HG03565 (cell line): ENCODE measurements at regions not wholly inside any gene's neighbourhood (a gene's known extent, or its start where the extent isn't known, plus 50 kb on each side); places are given as distances from the start of the nearest gene placed in this dataset.
"Not testable (repeated sequence)": the region's sequence is repeated elsewhere in the genome, so short reads cannot be mapped to it uniquely, and the experiment has no call there.

Experiments
- ATAC-seq: cut with Tn5 transposase; IDR thresholded peaks from one replicate; pipeline ENCODE4 v1.9.1; 2021; ENCODE audit warnings: mild to moderate bottlenecking, moderate library complexity; ENCODE audit not compliant: unreplicated experiment

- no peak for ATAC-seq
These were observed 1958.9 kb upstream of the TENM3 start for GRCh38 chr4:180284267-180284666.

DNA sequence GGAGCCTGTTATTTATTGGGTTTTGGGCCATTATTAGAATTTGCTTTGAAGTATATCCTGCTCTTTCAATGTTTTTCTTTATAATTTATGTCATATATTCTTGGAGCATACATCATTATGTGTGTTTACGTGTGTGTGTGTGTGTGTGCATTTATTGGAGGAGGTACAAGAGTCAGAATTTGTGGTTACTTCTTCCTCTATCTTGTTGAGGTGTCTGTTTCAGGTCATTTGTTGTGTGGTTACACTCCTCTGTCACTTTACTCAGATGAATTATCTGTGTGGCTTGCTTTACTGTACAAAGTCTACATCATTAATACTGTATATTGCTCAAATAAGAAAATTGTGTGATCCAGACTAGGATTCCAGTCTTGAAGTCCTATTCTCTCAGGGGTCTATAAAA lies 1957.4 kb upstream of the TENM3 start:
- ATAC-seq, result no peak

DNA sequence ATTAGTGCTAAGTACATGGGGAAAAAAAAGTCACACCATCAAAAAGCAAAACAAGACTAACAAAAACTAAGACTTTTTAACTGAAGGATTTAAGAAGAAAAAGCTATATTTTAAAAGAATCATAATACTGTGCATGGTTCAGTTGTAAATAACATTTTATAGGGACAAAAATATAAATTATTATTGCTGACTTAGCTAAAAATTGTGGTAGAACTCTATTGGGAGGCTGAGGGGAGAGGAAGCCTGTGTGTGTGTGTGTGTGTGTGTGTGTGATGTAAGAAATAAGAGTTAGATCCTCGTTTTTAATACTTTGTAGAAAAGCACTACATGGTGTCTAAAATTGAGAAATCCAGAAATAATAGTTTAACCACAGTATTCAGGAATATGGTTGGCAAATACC lies 1950.9 kb upstream of the TENM3 start:
- no peak for ATAC-seq

DNA sequence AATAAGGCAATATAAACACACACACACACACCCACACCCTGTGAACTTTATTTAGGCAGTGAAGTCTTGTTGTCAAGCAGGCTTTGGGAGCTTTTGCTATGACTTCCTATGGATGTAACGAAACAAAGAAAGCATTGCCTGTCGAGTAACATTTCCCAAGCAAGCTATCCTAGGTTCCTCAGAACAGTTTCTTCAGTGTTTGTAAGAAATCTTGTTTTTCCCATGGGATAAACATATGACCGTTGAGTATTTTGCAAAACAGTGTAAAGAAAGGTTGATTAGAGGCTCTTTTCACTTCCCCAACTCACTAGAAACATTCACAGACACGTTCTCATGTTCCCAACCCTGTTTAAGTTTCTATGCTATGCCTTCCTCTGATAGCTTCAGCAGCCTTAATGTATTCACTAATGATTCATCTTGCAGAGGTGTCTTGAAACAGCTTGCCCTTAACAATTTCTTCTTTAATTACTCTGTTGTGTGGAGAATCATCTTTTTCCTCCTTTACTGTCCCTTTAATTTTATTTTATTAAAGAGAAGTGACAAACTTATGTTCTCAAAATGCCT lies 1947.1 kb upstream of the TENM3 start:
- no peak for ATAC-seq

DNA sequence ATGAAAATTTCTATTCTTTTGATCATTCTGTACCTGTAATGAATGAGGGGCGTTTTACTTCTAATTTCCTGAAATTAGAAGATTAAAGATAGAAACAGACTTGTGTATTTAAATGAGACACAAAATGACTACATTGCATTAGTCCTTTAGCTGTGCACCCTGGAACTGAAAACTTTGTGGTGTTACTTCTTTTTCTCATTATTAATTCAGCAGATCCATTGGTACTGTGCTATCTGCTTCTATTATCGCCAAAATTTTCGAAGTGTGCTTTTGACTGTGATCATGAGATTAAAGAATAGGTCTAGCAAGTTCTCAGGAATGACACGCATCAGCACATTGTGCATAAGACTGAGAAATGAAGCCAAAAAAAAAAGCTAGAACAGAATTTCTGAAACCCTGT lies 1938.9 kb upstream of the TENM3 start:
- ATAC-seq, result no peak

DNA sequence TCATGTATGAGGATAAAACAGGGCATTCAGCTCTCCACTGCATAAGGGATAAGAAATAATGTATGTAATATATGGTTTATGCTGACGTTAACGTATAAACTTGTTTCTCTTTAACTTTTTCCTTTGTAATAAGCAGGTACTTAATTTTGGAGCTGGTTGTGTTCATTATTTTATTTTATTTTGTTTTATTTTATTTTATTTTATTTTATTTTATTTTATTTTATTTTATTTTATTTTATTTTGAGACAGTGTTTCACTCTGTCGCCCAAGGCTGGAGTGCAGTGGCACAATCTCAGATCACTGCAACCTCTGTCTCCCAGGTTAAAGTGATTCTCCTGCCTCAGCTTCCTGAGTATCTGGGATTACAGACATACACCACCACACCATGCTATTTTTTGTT lies 1932.6 kb upstream of the TENM3 start:
- no peak for ATAC-seq

DNA sequence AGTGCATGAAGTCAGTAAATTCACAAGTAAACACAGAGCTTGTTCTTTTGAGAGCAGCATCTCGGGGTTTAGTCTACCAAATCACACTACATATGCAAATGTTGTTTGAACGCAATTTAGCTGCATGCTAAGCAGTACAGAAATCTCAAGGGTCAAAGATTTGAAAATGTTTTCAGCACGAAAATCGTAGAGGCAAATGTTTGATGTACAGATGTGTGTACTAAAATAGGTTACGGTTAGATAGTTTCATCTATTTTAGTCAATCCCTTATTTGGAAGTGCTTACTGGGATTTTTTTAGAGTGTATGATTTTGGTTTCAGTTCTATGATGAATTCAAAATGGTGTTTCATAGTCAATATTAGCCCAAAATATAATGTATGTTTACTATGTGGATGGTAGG lies 1928.2 kb upstream of the TENM3 start:
- ATAC-seq, result peak; percentile 41

GRCh38 chr4:180330521-180330920 lies 1912.7 kb upstream of the TENM3 start:
- no peak for ATAC-seq

DNA sequence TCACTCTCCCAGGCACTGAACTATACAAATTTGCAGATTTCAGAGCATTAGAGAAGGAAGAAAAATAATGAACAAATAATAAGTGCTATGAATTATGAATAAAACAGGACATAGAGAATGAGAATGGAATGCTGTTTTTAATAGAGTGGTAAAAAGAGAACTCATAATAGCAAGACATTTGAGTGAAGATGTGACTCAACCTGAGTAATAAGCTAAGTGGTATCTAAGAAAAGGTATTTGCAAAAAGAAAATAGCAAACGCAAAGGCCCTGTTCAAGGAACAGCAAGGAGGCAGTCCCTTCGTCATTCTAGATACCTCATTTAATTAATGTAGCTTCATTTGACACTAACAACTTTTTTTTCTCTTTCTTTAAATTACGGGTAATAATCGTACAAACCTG lies 1910.0 kb upstream of the TENM3 start:
- no peak for ATAC-seq

DNA sequence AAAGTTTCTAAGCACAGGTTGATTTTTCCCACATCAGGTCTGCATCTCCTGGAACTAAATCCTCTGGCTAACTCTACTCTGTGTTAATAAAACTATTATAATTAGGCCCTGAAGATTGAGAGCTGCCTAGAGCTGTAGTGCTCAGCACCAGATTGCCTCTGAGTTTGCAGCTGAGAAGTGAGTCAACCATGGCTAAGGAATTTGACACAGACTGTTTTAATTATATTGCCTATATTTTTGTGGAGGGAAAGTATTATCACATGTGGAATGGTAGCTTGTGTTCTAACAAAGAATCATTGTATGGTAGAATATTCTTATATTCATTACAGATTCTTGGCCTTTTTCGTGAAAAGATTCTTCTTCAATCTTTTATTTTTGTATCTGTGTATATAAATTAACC lies 1907.6 kb upstream of the TENM3 start:
- ATAC-seq, result no peak

DNA sequence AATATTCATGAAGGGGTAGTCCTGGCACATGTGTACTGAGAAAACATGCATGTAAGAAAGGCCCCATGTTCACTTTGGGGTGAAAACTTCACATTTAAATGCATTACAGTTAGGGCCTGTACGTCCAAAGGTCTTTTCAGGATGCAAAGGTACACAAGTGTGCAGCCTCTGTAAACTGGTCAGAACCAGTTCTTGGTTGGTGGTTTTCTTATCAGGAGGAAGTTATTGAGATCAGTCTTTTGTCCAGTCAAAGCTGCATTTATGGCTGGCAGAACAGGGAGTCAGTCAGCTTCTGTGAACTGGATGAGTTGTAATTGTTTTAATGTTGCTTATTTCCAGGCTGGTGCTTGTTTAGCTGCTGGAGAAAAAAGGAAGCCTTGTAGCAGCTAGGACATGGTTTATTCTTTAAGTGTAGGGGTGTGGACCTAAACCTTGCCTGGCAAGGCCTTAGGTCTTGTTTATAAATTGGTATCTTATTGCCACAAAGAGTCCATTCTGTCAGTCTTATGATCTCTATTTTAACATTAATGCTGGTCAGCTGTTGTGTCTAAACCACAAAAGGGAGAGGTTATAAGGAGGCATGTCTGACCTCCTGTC lies 1906.6 kb upstream of the TENM3 start:
- no peak for ATAC-seq

GRCh38 chr4:180341926-180342325 lies 1901.3 kb upstream of the TENM3 start:
- no peak for ATAC-seq

DNA sequence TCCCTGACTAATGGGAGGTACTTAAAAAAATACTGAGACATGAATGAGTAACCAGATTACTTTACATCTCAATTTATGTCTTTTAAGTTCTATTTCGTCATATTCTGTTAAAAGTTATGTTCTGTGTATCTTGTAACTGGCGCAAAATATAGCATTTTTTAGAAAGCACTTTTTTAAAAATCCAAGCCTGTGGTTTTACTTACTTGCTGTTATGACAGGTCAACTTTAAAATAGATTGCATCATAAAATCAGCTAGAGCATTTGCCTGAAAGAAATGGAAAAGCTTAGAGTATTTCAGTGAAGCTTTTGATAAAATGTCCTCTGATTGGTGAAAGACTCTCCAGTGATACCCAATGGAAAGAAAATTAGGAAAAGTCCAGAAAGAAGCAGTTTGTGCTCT lies 1892.3 kb upstream of the TENM3 start:
- no peak for ATAC-seq

DNA sequence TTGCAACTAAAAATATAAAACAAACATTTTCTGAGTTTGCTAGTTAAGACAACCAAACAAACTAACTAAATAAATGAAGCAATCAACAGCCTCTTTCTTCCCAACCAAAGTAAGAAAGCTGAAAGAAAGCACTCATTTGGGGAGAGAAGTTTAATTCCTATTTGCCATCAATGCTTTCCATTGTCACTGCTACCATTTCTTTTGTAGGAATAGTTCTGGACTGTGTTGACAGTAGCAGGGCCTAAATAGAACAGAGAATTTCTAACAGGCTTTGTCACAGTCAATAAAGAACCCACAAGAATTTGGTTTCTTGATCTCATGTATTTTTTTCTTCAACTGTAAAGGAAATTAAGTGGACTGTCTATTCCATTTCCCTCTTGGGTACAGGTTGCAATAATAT lies 1886.4 kb upstream of the TENM3 start:
- no peak for ATAC-seq

DNA sequence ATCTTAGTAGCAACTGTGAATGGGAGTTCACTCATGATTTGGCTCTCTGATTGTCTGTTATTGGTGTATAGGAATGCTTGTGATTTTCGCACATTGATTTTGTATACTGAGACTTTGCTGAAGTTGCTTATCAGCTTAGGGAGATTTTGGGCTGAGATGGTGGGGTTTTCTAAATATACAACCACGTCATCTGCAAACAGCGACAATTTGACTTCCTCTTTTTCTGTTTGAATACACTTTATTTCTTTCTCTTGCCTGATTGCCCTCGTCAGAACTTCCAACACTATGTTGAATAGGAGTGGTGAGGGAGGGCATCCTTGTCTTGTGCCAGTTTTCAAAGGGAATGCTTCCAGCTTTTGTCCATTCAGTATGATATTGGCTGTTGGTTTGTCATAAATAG lies 1883.1 kb upstream of the TENM3 start:
- ATAC-seq, result not testable (repeated sequence)

DNA sequence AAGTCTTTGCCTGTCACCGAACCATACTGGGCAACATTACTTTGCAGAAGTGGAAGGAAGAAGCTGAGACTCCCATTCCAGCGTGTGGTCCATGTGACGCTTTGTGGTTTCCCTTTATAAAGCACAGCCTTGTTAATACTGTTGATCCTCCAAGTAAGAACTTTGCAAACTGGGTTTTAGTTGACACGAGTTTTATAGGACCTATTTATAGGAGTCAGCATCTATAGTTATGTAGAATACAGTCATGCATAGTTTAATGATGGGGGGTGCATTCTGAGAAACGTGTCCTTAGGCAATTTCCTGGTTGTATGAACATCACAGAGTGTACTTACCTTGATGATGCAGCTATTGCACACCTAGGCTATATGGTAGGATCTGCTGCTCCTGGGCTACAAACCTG lies 1879.4 kb upstream of the TENM3 start:
- no peak for ATAC-seq

- ATAC-seq, result no peak
These were observed 1870.5 kb upstream of the TENM3 start for GRCh38 chr4:180372691-180373090.

DNA sequence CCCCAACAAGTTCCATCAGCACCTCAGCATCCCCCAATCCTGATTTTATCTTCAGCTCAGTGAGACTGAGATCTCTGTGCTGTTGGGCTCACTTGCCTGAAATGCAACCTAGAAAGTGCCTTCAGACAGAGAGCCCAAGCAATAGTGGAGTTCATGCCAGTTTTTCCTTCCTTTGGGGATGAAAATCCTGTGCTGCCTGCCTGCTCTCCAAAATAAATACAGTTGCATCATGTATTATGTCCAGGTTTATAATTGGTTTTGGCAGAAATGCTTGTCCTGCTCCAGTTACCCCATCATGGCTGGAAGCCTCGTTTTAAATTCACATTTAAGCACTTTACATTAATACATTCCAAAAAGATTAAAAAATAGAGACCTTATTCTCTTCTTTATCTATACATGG lies 1865.5 kb upstream of the TENM3 start:
- no peak for ATAC-seq

GRCh38 chr4:180380733-180381132 lies 1862.5 kb upstream of the TENM3 start:
- ATAC-seq, result no peak

DNA sequence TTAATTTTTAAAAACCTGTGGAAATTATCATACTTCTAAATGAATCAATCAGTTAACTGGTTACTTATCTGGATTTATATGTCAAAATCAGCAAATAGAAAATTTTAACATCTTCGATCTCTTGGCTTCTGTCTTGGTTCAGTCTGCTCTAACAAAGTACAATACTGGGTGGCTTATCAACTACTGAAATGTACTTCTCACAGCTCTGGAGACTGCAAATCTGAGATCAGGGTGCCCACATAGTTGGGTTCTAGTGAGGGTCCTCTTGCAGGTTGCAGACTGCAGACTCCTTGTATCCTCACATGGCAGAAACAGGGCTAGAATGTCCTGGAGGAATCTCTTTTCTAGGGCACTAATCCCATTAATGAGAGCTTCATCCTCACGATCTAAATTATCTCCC lies 1851.6 kb upstream of the TENM3 start:
- no peak for ATAC-seq

DNA sequence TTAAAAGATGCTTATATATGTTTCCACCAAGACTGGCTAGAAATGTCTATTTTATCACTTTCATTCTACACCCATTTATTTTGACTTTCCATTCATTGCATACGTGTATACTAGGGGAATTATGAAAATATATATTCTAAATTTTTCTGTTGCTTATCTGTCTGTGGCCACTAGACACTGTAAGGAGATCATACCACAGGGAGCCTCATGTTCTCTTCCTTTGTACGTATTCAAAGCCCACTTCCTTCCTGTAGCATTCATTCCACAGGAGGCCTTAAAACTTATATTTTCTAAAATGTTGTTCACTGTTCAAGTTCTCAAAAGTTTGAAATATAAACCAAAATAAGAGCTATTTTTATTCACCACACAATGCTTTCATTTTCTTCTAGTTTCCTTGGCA lies 1848.9 kb upstream of the TENM3 start:
- no peak for ATAC-seq

- no peak for ATAC-seq
These were observed 1848.5 kb upstream of the TENM3 start for GRCh38 chr4:180394730-180395129.

- ATAC-seq, result no peak
These were observed 1844.6 kb upstream of the TENM3 start for GRCh38 chr4:180398564-180398963.
